ENCODE measurements at regions not wholly inside any gene's neighbourhood (a gene's known extent, or its start where the extent isn't known, plus 50 kb on each side); places are given as distances from the start of the nearest gene placed in this dataset.

- DNase-seq (ENCODE audit: low read depth in 4 of 4, low spot score in 2 of 4) = no peak
Observed at GRCh38 chrX:51437521-51437920, 58.9 kb downstream of the NUDT11 start.

- DNase-seq (ENCODE audit: low read depth in 4 of 4, low spot score in 2 of 4) = no peak
Observed at GRCh38 chrX:51435101-51435500, 61.3 kb downstream of the NUDT11 start.

- DNase-seq (ENCODE audit: low read depth in 4 of 4, low spot score in 2 of 4) = no peak
Observed at GRCh38 chrX:51421972-51422597, 74.3 kb downstream of the NUDT11 start.

GRCh38 chrX:51420610-51421009, 75.8 kb downstream of the NUDT11 start:
- no peak for DNase-seq (ENCODE audit: low read depth in 4 of 4, low spot score in 2 of 4)

GRCh38 chrX:51408462-51408861, 75.8 kb downstream of the NUDT10 start:
- DNase-seq (ENCODE audit: low read depth in 4 of 4, low spot score in 2 of 4) = no peak

GRCh38 chrX:51407520-51408409, 75.1 kb downstream of the NUDT10 start:
- DNase-seq (ENCODE audit: low read depth in 4 of 4, low spot score in 2 of 4) = no peak

GRCh38 chrX:51406688-51407519, 74.3 kb downstream of the NUDT10 start:
- no peak for DNase-seq (ENCODE audit: low read depth in 4 of 4, low spot score in 2 of 4)

GRCh38 chrX:51404445-51404844, 71.8 kb downstream of the NUDT10 start:
- DNase-seq (ENCODE audit: low read depth in 4 of 4, low spot score in 2 of 4) = no peak

- peak in 3 of 4 donors; percentile 23 to 48 (median 30) for DNase-seq (ENCODE audit: low read depth in 4 of 4, low spot score in 2 of 4)
Observed at GRCh38 chrX:51395810-51396728, 63.4 kb downstream of the NUDT10 start.

- DNase-seq (ENCODE audit: low read depth in 4 of 4, low spot score in 2 of 4) = no peak
Observed at GRCh38 chrX:51395480-51395809, 62.8 kb downstream of the NUDT10 start.
